ENCODE measurements at regions not wholly inside any gene's neighbourhood (a gene's known extent, or its start where the extent isn't known, plus 50 kb on each side); places are given as distances from the start of the nearest gene placed in this dataset.

- H3K27ac ChIP-seq, result no peak overlapping the region
- no peaks in the 10 kb centered on the region for H3K4me1 ChIP-seq
- no peaks in the 10 kb centered on the region for H3K9me3 ChIP-seq (ENCODE audit: low read depth)
- H3K9ac ChIP-seq, result no peak overlapping the region
- TF ChIP-seq EZH2phosphoT487 (IDR thresholded peaks at IDR 0.05) (no peak), CTCF (IDR thresholded peaks at IDR 0.05) (no peak), EZH2 (IDR thresholded peaks at IDR 0.05) (no peak)
- H3K4me2 ChIP-seq, result no peak overlapping the region
- no peak overlapping the region for H3K4me3 ChIP-seq
- no peaks in the 10 kb centered on the region for H3K79me2 ChIP-seq (ENCODE audit: low read depth)
- no peak overlapping the region for H2AFZ ChIP-seq (replicated peaks)
- no peaks in the 10 kb centered on the region for H3K36me3 Mint-ChIP-seq
- no peaks in the 10 kb centered on the region for H4K20me1 ChIP-seq (ENCODE audit: low read depth)
- H3F3A ChIP-seq (ENCODE audit: low read depth), result no peaks in the 10 kb centered on the region
- no peaks in the 10 kb centered on the region for H3K4me1 Mint-ChIP-seq
- H3K27me3 Mint-ChIP-seq (ENCODE audit: insufficient read depth, low read depth), result no peaks in the 10 kb centered on the region
- H3K4me3 Mint-ChIP-seq, result no peak overlapping the region
- no peak for DNase-seq (ENCODE audit: low spot score)
- H3K9me3 Mint-ChIP-seq, result no peaks in the 10 kb centered on the region
- H3K36me3 ChIP-seq, result no peaks in the 10 kb centered on the region
- H3K27ac Mint-ChIP-seq, result no peak overlapping the region
- no peaks in the 10 kb centered on the region for H3K27me3 ChIP-seq
Measured at GRCh38 chr14:38116895-38117294, 90.8 kb upstream of the SSTR1 start.

- H3K4me2 ChIP-seq, result no peak overlapping the region
- Mint-ChIP-seq H3K36me3 (no peaks in the 10 kb centered on the region), H3K9me3 (no peaks in the 10 kb centered on the region), H3K27ac (no peak overlapping the region), H3K4me3 (no peak overlapping the region), H3K4me1 (no peaks in the 10 kb centered on the region), H3K27me3 (ENCODE audit: insufficient read depth, low read depth) (no peaks in the 10 kb centered on the region)
- H3K9me3 ChIP-seq (ENCODE audit: low read depth), result no peaks in the 10 kb centered on the region
- no peak overlapping the region for H3K4me3 ChIP-seq
- no peaks in the 10 kb centered on the region for H3F3A ChIP-seq (ENCODE audit: low read depth)
- H2AFZ ChIP-seq (replicated peaks), result no peak overlapping the region
- no peaks in the 10 kb centered on the region for H3K4me1 ChIP-seq
- no peaks in the 10 kb centered on the region for H3K79me2 ChIP-seq (ENCODE audit: low read depth)
- no peak for DNase-seq (ENCODE audit: low spot score)
- no peaks in the 10 kb centered on the region for H3K27me3 ChIP-seq
- no peak overlapping the region for H3K9ac ChIP-seq
- TF ChIP-seq EZH2phosphoT487 (IDR thresholded peaks at IDR 0.05), result no peak
- TF ChIP-seq CTCF (IDR thresholded peaks at IDR 0.05), result no peak
- no peak for TF ChIP-seq EZH2 (IDR thresholded peaks at IDR 0.05)
- H4K20me1 ChIP-seq (ENCODE audit: low read depth), result no peaks in the 10 kb centered on the region
- no peaks in the 10 kb centered on the region for H3K36me3 ChIP-seq
- no peak overlapping the region for H3K27ac ChIP-seq
Measured at GRCh38 chr14:38120109-38120508, 87.6 kb upstream of the SSTR1 start.

- no peak overlapping the region for H3K9ac ChIP-seq
- no peak for TF ChIP-seq CTCF (IDR thresholded peaks at IDR 0.05)
- TF ChIP-seq EZH2 (IDR thresholded peaks at IDR 0.05), result no peak
- no peak for TF ChIP-seq EZH2phosphoT487 (IDR thresholded peaks at IDR 0.05)
- DNase-seq (ENCODE audit: low spot score), result no peak
- no peaks in the 10 kb centered on the region for H3K79me2 ChIP-seq (ENCODE audit: low read depth)
- Mint-ChIP-seq H3K27me3 (ENCODE audit: insufficient read depth, low read depth) (peaks cover 5% of the 10 kb centered on the region), H3K4me3 (no peak overlapping the region), H3K36me3 (no peaks in the 10 kb centered on the region), H3K27ac (no peak overlapping the region), H3K4me1 (no peaks in the 10 kb centered on the region), H3K9me3 (no peaks in the 10 kb centered on the region)
- H3K4me1 ChIP-seq, result no peaks in the 10 kb centered on the region
- no peak overlapping the region for H3K27ac ChIP-seq
- no peaks in the 10 kb centered on the region for H3F3A ChIP-seq (ENCODE audit: low read depth)
- no peak overlapping the region for H3K4me2 ChIP-seq
- no peaks in the 10 kb centered on the region for H4K20me1 ChIP-seq (ENCODE audit: low read depth)
- no peak overlapping the region for H3K4me3 ChIP-seq
- no peaks in the 10 kb centered on the region for H3K36me3 ChIP-seq
- no peak overlapping the region for H2AFZ ChIP-seq (replicated peaks)
- H3K9me3 ChIP-seq (ENCODE audit: low read depth), result no peaks in the 10 kb centered on the region
- no peaks in the 10 kb centered on the region for H3K27me3 ChIP-seq
Measured at GRCh38 chr14:38121320-38122020, 86.2 kb upstream of the SSTR1 start.
